Astrocyte (in vitro differentiated cells and primary cell): ENCODE measurements at regions not wholly inside any gene's neighbourhood (a gene's known extent, or its start where the extent isn't known, plus 50 kb on each side); places are given as distances from the start of the nearest gene placed in this dataset.

Experiments used
- CTCF ChIP-seq: IDR thresholded peaks from 2 replicates; pipeline ENCODE4 v1.5.1; 2011; ENCODE audit warnings: low read depth, mild to moderate bottlenecking, inconsistent platforms, low read length, moderate library complexity; ENCODE audit not compliant: insufficient read depth
- EZH2 ChIP-seq: IDR thresholded peaks from 2 replicates; pipeline ENCODE4 v1.6.1; 2012; ENCODE audit warnings: mild to moderate bottlenecking, low read length, inconsistent platforms; ENCODE audit not compliant: insufficient read depth

GRCh38 chr15:94671858-94672532 lies 440.6 kb downstream of the MCTP2 start:
- no peak for TF ChIP-seq CTCF
- no peak for TF ChIP-seq EZH2
